ENCODE measurements at regions not wholly inside any gene's neighbourhood (a gene's known extent, or its start where the extent isn't known, plus 50 kb on each side); places are given as distances from the start of the nearest gene placed in this dataset.

- WGBS (ENCODE audit: insufficient coverage) = no CpG with 5 or more reads among the region's 1 CpG
- CTCF ChIA-PET = no interaction called here
Measured at GRCh38 chr17:69703751-69704150, 289.3 kb downstream of the MAP2K6 start.

GRCh38 chr17:69704935-69705334 lies 290.4 kb downstream of the MAP2K6 start:
- ChIA-PET POLR2A (no interaction called here), CTCF (no interaction called here)
- Mint-ChIP-seq H3K27me3 (peaks cover 0 to 4% of the 10 kb centered on the region in 2 donors), H3K27ac (no peak overlapping the region), H3K36me3 (no peaks in the 10 kb centered on the region), H3K9me3 (peaks cover 0 to 4% (median 1%) of the 10 kb centered on the region in 3 donors), H3K4me1 (no peaks in the 10 kb centered on the region), H3K4me3 (no peak overlapping the region)
- no CpG with 5 or more reads among the region's 1 CpG for WGBS (ENCODE audit: insufficient coverage)
- Histone ChIP-seq H3K4me1 (ENCODE audit: control insufficient read depth in 1 of 2, extremely low read depth in 1 of 2, insufficient read depth in 2 of 2, low read length in 2 of 2) (peaks cover 0 to 4% of the 10 kb centered on the region in 2 experiments), H3K27me3 (replicated peaks in 1 of 2; ENCODE audit: control insufficient read depth in 2 of 2, extremely low read depth in 1 of 2, insufficient read depth in 2 of 2, low read length in 1 of 2) (no peaks in the 10 kb centered on the region), H3K9me3 (no peaks in the 10 kb centered on the region), H3K27ac (ENCODE audit: low read length) (no peak overlapping the region), H3K4me3 (ENCODE audit: control insufficient read depth in 1 of 2, extremely low read depth in 1 of 2, low read length in 1 of 2) (no peak overlapping the region), H3K36me3 (ENCODE audit: control insufficient read depth in 2 of 2, extremely low read depth in 1 of 2, insufficient read depth in 1 of 2, low read length in 1 of 2) (no peaks in the 10 kb centered on the region)
- ATAC-seq (replicated peaks in 1 of 4) = no peak
- no peak for DNase-seq

More at GRCh38 chr17:69703751-69704150, 289.3 kb downstream of the MAP2K6 start:
- no peaks in the 10 kb centered on the region for H3K4me1 Mint-ChIP-seq
- H3K9me3 Mint-ChIP-seq = peaks cover 3 to 12% (median 6%) of the 10 kb centered on the region in 3 donors
- H3K4me3 Mint-ChIP-seq = no peak overlapping the region
- H3K4me1 ChIP-seq (ENCODE audit: control insufficient read depth in 1 of 2, extremely low read depth in 1 of 2, insufficient read depth in 2 of 2, low read length in 2 of 2) = no peaks in the 10 kb centered on the region
- POLR2A ChIA-PET = no interaction called here
- no peak overlapping the region for H3K27ac ChIP-seq (ENCODE audit: low read length)
- H3K9me3 ChIP-seq = no peaks in the 10 kb centered on the region
- H3K27me3 ChIP-seq (replicated peaks in 1 of 2; ENCODE audit: control insufficient read depth in 2 of 2, extremely low read depth in 1 of 2, insufficient read depth in 2 of 2, low read length in 1 of 2) = no peaks in the 10 kb centered on the region
- H3K27me3 Mint-ChIP-seq = peaks cover 0 to 4% of the 10 kb centered on the region in 2 donors
- no peaks in the 10 kb centered on the region for H3K36me3 ChIP-seq (ENCODE audit: control insufficient read depth in 2 of 2, extremely low read depth in 1 of 2, insufficient read depth in 1 of 2, low read length in 1 of 2)
- no peaks in the 10 kb centered on the region for H3K36me3 Mint-ChIP-seq
- no peak overlapping the region for H3K4me3 ChIP-seq (ENCODE audit: control insufficient read depth in 1 of 2, extremely low read depth in 1 of 2, low read length in 1 of 2)
- ATAC-seq (replicated peaks in 1 of 4) (no peak), DNase-seq (no peak)
- no peak overlapping the region for H3K27ac Mint-ChIP-seq

GRCh38 chr17:69706127-69706526 lies 291.6 kb downstream of the MAP2K6 start:
- H3K36me3 Mint-ChIP-seq = no peaks in the 10 kb centered on the region
- Histone ChIP-seq H3K27ac (ENCODE audit: low read length) (no peak overlapping the region), H3K4me3 (ENCODE audit: control insufficient read depth in 1 of 2, extremely low read depth in 1 of 2, low read length in 1 of 2) (no peak overlapping the region), H3K27me3 (replicated peaks in 1 of 2; ENCODE audit: control insufficient read depth in 2 of 2, extremely low read depth in 1 of 2, insufficient read depth in 2 of 2, low read length in 1 of 2) (no peaks in the 10 kb centered on the region), H3K4me1 (ENCODE audit: control insufficient read depth in 1 of 2, extremely low read depth in 1 of 2, insufficient read depth in 2 of 2, low read length in 2 of 2) (peaks cover 0 to 4% of the 10 kb centered on the region in 2 experiments), H3K9me3 (no peaks in the 10 kb centered on the region), H3K36me3 (ENCODE audit: control insufficient read depth in 2 of 2, extremely low read depth in 1 of 2, insufficient read depth in 1 of 2, low read length in 1 of 2) (no peaks in the 10 kb centered on the region)
- POLR2A ChIA-PET = no interaction called here
- WGBS (ENCODE audit: insufficient coverage) = no CpG with 5 or more reads among the region's 2 CpGs
- no peak overlapping the region for H3K4me3 Mint-ChIP-seq
- ATAC-seq (replicated peaks in 1 of 4) = no peak
- no peak for DNase-seq
- H3K9me3 Mint-ChIP-seq = no peaks in the 10 kb centered on the region
- no peaks in the 10 kb centered on the region for H3K4me1 Mint-ChIP-seq
- H3K27me3 Mint-ChIP-seq = peaks cover 0 to 4% of the 10 kb centered on the region in 2 donors
- CTCF ChIA-PET = no interaction called here
- no peak overlapping the region for H3K27ac Mint-ChIP-seq

- H3K36me3 ChIP-seq (ENCODE audit: control insufficient read depth in 2 of 2, extremely low read depth in 1 of 2, insufficient read depth in 1 of 2, low read length in 1 of 2) = no peaks in the 10 kb centered on the region
- CTCF ChIA-PET = no interaction called here
- no peak overlapping the region for H3K27ac Mint-ChIP-seq
- H3K27me3 ChIP-seq (replicated peaks in 1 of 2; ENCODE audit: control insufficient read depth in 2 of 2, extremely low read depth in 1 of 2, insufficient read depth in 2 of 2, low read length in 1 of 2) = no peaks in the 10 kb centered on the region
- no peak overlapping the region for H3K4me3 Mint-ChIP-seq
- no peaks in the 10 kb centered on the region for H3K4me1 Mint-ChIP-seq
- no peaks in the 10 kb centered on the region for H3K9me3 ChIP-seq
- no peak for DNase-seq
- H3K36me3 Mint-ChIP-seq = no peaks in the 10 kb centered on the region
- ATAC-seq (replicated peaks in 1 of 4) = no peak
- POLR2A ChIA-PET = no interaction called here
- H3K27ac ChIP-seq (ENCODE audit: low read length) = no peak overlapping the region
- no peaks in the 10 kb centered on the region for H3K9me3 Mint-ChIP-seq
- peaks cover 0 to 4% of the 10 kb centered on the region in 2 experiments for H3K4me1 ChIP-seq (ENCODE audit: control insufficient read depth in 1 of 2, extremely low read depth in 1 of 2, insufficient read depth in 2 of 2, low read length in 2 of 2)
- peaks cover 0 to 4% of the 10 kb centered on the region in 2 donors for H3K27me3 Mint-ChIP-seq
- H3K4me3 ChIP-seq (ENCODE audit: control insufficient read depth in 1 of 2, extremely low read depth in 1 of 2, low read length in 1 of 2) = no peak overlapping the region
- WGBS (ENCODE audit: insufficient coverage) = no CpG with 5 or more reads among the region's 6 CpGs
Measured at GRCh38 chr17:69709441-69709840, 294.9 kb downstream of the MAP2K6 start.

- DNase-seq = no peak
- Histone ChIP-seq H3K36me3 (ENCODE audit: control insufficient read depth in 2 of 2, extremely low read depth in 1 of 2, insufficient read depth in 1 of 2, low read length in 1 of 2) (no peaks in the 10 kb centered on the region), H3K4me1 (ENCODE audit: control insufficient read depth in 1 of 2, extremely low read depth in 1 of 2, insufficient read depth in 2 of 2, low read length in 2 of 2) (peaks cover 0 to 4% of the 10 kb centered on the region in 2 experiments), H3K27me3 (replicated peaks in 1 of 2; ENCODE audit: control insufficient read depth in 2 of 2, extremely low read depth in 1 of 2, insufficient read depth in 2 of 2, low read length in 1 of 2) (no peaks in the 10 kb centered on the region), H3K9me3 (no peaks in the 10 kb centered on the region), H3K27ac (ENCODE audit: low read length) (no peak overlapping the region), H3K4me3 (ENCODE audit: control insufficient read depth in 1 of 2, extremely low read depth in 1 of 2, low read length in 1 of 2) (no peak overlapping the region)
- Mint-ChIP-seq H3K36me3 (no peaks in the 10 kb centered on the region), H3K9me3 (no peaks in the 10 kb centered on the region), H3K4me3 (no peak overlapping the region), H3K27ac (no peak overlapping the region), H3K4me1 (no peaks in the 10 kb centered on the region), H3K27me3 (peaks cover 0 to 4% of the 10 kb centered on the region in 2 donors)
- ChIA-PET CTCF (no interaction called here), POLR2A (no interaction called here)
- no CpG with 5 or more reads among the region's 2 CpGs for WGBS (ENCODE audit: insufficient coverage)
- ATAC-seq (replicated peaks in 1 of 4) = no peak
Measured at GRCh38 chr17:69710926-69711325, 296.4 kb downstream of the MAP2K6 start.

GRCh38 chr17:69711541-69711940 lies 297.0 kb downstream of the MAP2K6 start:
- DNase-seq (no peak), ATAC-seq (replicated peaks in 1 of 4) (no peak)
- H3K9me3 ChIP-seq = no peaks in the 10 kb centered on the region
- POLR2A ChIA-PET = no interaction called here
- 50% methylated on average over 2 of the region's 4 CpGs for WGBS (ENCODE audit: insufficient coverage)
- H3K4me3 ChIP-seq (ENCODE audit: control insufficient read depth in 1 of 2, extremely low read depth in 1 of 2, low read length in 1 of 2) = no peak overlapping the region
- CTCF ChIA-PET = no interaction called here
- H3K27me3 ChIP-seq (replicated peaks in 1 of 2; ENCODE audit: control insufficient read depth in 2 of 2, extremely low read depth in 1 of 2, insufficient read depth in 2 of 2, low read length in 1 of 2) = no peaks in the 10 kb centered on the region
- H3K36me3 Mint-ChIP-seq = no peaks in the 10 kb centered on the region
- H3K27ac ChIP-seq (ENCODE audit: low read length) = no peak overlapping the region
- no peaks in the 10 kb centered on the region for H3K4me1 Mint-ChIP-seq
- H3K27me3 Mint-ChIP-seq = peaks cover 0 to 2% of the 10 kb centered on the region in 2 donors
- H3K27ac Mint-ChIP-seq = no peak overlapping the region
- H3K9me3 Mint-ChIP-seq = no peaks in the 10 kb centered on the region
- no peak overlapping the region for H3K4me3 Mint-ChIP-seq
- no peaks in the 10 kb centered on the region for H3K36me3 ChIP-seq (ENCODE audit: control insufficient read depth in 2 of 2, extremely low read depth in 1 of 2, insufficient read depth in 1 of 2, low read length in 1 of 2)
- H3K4me1 ChIP-seq (ENCODE audit: control insufficient read depth in 1 of 2, extremely low read depth in 1 of 2, insufficient read depth in 2 of 2, low read length in 2 of 2) = peaks cover 0 to 4% of the 10 kb centered on the region in 2 experiments

- no peak overlapping the region for H3K27ac Mint-ChIP-seq
- Histone ChIP-seq H3K4me3 (ENCODE audit: control insufficient read depth in 1 of 2, extremely low read depth in 1 of 2, low read length in 1 of 2) (no peak overlapping the region), H3K27ac (ENCODE audit: low read length) (no peak overlapping the region), H3K27me3 (replicated peaks in 1 of 2; ENCODE audit: control insufficient read depth in 2 of 2, extremely low read depth in 1 of 2, insufficient read depth in 2 of 2, low read length in 1 of 2) (no peaks in the 10 kb centered on the region), H3K4me1 (ENCODE audit: control insufficient read depth in 1 of 2, extremely low read depth in 1 of 2, insufficient read depth in 2 of 2, low read length in 2 of 2) (peaks cover 0 to 4% of the 10 kb centered on the region in 2 experiments), H3K36me3 (ENCODE audit: control insufficient read depth in 2 of 2, extremely low read depth in 1 of 2, insufficient read depth in 1 of 2, low read length in 1 of 2) (no peaks in the 10 kb centered on the region), H3K9me3 (no peaks in the 10 kb centered on the region)
- H3K4me3 Mint-ChIP-seq = no peak overlapping the region
- no peaks in the 10 kb centered on the region for H3K9me3 Mint-ChIP-seq
- WGBS (ENCODE audit: insufficient coverage) = no CpG with 5 or more reads among the region's 2 CpGs
- no peak for ATAC-seq (replicated peaks in 1 of 4)
- no peaks in the 10 kb centered on the region for H3K27me3 Mint-ChIP-seq
- H3K4me1 Mint-ChIP-seq = no peaks in the 10 kb centered on the region
- ChIA-PET CTCF (no interaction called here), POLR2A (no interaction called here)
- no peaks in the 10 kb centered on the region for H3K36me3 Mint-ChIP-seq
- DNase-seq = no peak
Measured at GRCh38 chr17:69712801-69713311, 298.4 kb downstream of the MAP2K6 start.

Measured in T-cell (primary cell).